NCI-H526 treated with DMSO at 0.1 percent for 48 hours (cell line): ENCODE measurements at regions not wholly inside any gene's neighbourhood (a gene's known extent, or its start where the extent isn't known, plus 50 kb on each side); places are given as distances from the start of the nearest gene placed in this dataset.
"Not testable (repeated sequence)": the region's sequence is repeated elsewhere in the genome, so short reads cannot be mapped to it uniquely, and the experiment has no call there.

Experiments
- DNase-seq: peaks from one replicate; lab custom pipeline; 2025; lab: John Stamatoyannopoulos, UW

DNA sequence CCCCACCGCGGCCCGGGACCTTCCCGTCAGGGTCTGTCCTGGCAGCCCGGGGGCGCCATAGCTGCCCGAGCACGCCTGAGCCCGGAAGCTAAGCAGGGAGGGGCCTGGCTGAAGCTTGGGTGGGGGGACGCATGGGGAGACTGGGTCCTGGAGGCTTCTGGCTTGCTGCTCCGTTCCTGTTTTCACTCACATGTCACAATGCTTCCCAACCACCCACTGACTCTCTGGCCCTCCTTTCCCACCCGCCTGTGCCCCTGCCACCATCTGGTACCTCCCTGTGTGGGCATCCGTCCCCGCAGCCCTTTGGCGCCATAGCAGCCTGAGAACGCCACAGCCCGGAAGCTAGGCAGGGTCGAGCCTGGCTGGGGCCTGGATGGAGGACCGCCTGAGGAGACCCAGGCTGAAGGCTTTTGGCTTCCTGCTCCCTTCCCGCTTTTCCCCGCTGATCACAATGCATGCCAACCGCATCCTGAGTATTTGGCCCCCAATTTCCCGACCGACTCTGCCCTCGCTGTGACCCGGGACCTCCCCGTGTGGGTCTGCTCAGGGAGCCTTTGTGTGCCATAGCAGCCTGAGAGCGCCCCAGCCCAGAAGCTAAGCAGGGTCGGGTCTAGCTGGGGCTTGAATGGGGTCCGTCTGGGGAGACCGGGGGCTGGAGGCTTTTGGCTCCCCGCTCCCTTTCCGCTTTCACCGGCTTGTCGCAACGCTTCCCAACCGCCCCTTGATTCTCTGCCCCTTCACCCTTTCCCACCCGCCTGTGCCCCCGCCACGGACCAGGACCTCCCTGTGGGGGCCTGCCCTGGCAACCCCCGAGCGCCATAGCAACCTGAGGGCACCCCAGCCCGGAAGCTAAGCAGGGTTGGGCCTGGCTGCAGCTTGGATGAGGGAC, 2290.1 kb downstream of the TP53TG3F start:
- no peak for DNase-seq

DNA sequence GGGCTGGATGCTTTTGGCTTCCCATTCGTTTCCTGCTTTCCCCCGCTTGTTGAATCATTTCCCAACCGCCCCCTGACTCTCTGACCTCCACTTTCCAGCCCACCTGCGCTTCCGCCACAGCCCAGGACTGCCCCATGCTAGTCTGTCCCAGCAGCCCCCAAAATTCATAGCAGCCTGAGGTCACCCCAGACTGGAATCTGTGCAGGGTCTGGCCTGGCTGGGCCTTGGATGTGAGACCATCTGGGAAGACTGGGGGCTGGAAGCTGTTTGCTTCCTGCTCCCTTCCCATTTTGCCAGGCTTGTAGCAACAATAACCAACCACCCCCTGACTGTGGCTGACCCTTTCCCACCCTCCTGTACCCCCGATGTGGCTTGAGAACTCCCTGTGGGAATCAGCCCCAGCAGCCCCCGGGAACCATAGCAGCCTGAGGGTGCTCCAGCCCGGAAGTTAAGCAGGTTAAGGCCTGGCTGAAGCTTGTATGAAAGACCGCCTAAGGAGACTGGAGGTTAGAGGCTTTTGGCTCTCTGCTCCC, 2290.8 kb downstream of the TP53TG3F start:
- DNase-seq = no peak

DNA sequence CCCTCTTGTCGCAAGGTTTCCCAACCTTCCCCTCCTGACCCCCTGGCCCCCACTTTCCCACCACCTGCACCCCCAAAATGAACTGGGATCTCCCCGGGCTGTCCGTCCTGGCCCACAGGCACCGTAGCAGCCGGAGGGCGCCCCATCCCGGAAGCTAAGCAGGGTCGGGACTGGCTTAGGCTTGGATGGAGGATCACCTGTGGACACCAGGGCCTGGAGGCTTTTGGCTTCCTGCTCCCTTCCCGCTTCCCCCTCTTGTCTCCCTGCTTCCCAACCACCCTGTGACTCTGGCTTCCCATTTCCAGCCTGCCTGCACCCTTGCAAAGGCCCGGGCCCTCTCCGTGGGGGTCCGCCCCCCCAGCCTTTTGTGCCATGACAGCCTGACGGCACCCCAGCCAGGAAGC, 2291.3 kb downstream of the TP53TG3F start:
- DNase-seq = no peak

DNA sequence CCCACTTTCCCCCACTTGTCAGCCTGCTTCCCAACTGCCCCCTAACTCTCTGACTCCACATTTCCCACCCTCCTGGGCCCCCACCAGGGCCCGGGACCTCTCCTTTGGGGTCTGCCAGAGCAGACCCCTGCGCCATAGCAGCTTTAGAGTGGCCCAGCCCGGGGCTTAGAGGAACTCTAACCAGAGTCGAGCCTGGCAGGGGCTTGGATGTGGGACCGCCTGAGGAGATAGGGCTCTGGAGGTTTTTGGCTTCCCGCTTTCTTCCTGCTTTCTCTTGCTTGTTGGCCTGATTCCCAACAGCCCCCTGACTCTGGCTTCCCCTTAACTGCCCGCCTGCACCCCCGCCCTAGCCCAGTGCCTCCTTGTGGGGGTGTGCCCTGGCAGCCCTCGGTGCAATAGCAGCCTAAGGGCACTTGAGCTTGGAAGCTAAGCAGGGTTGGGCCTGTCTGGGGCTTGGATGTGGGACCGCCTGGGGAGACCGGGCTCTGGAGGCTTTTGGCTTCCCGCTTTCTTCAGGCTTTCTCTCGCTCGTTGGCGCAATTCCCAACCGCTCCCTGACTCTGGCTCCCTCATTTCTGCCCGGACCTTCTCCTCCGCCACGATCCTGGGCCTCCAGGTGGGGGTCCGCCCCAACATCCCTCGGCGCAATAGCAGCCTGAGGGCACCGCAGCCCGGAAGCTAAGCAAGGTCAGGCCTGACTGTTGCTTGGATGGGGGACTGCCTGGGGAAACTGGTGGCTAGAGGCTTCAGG, 2292.0 kb downstream of the TP53TG3F start:
- no peak for DNase-seq

DNA sequence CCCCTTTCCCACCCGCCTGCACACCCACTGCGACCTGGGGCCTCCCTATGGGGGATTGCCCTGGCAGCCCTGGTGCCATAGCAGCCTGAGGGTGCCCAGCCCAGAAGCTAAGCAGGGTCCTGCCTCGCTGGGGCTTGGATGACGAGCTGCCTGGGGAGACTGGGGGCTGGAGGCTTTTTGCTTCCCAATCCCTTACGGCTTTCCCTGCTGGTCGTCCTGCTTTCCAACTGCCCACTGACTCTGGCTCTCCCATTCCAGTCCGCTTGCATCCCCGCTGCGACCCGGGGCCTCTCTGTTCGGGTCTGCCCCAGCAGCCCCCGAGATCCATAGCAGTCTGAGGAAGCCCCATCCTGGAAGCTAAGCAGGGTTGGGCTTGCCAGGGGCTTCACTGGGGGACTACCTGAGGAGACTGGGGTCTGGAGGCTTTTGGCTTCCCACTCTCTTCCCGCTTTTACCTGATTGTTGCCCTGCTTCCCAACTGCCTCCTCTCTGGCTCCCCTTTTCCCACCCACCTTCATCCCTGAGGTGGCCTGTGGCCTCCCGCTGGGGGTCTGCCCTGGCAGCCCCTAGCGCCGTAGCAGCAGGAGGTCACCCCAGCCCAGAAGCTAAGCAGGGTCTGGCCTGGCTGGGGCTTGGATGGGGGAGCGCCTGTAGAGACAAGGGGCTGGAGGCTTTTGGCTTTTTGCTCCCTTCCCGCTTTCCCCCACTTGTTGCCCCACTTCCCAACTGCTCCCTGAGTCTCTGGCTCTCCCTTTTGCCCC, 2292.8 kb downstream of the TP53TG3F start:
- no peak for DNase-seq

DNA sequence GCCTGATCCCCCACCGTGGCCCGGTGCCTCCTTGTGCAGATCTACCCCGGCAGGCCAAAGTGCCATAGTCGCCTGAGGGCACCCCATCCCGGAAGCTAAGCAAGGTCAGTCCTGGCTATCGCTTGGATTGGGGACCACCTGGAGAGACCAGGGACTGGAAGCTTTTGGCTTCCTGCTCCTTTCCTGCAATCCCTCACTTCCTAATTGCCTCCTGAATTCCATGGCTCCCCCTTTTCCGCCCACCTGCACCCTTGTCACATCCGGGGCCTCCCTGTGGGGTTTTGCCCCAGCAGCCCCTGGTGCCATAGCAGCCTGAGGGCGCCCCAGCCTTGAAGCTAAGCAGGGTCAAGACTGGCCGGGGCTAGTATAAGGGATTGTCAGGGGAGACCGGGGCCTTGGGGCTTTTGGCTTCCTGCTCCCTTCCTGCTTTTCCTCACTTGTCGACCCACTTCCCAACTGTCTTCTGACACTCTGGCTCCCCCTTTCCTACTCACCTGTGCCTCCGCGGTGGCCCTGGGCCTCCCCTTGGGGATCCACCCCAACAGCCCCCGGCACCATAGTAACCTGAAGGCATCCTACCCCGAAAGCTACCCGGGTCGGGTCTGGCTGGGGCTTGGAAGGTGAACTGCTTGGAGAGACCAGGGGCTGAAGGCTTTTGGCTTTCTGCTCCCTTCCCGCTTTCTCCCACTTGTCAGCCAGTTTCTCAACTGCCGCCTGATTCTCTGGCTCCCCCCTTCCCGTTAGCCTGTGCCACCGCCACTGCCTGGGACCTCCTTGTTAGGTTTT, 2293.6 kb downstream of the TP53TG3F start:
- no peak for DNase-seq

DNA sequence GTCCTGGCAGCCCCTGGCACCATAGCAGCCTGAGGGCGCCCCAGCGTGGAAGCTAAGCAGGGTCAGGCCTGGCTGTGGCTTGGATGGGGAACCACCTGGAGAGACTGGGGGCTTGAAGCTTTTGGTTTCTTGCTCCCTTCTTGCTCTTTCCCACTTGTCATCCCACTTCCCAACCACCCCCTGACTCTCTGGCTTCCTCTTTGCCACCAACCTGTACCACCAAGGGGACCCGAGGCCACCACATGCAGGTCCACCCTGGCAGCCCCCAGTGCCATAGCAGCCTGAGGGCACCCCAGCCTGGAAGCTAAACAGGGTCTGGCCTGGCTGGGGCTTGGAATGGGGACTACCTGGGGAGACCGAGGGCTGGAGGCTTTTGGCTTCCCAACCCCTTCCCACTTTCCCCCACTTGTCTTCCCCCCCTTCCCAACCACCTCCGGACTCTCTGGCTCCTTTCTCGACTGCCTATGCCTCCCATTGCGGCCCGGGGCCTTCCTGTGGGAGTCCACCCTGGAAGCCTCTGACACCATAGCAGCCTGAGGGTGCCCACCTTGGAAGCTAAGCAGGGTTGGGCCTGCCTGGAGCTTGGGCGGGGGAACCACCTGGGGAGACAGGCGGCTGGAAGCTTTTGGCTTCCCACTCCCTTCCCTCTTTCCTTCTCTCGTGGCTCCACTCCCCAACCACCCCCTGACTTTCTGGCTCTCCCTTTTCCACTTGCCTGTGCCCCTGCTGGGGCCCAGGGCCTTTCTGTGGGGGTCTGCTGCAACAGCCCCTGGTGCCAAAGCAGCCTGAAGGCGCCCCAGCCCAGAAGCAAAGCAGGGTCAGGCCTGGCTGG, 2294.4 kb downstream of the TP53TG3F start:
- DNase-seq = no peak

DNA sequence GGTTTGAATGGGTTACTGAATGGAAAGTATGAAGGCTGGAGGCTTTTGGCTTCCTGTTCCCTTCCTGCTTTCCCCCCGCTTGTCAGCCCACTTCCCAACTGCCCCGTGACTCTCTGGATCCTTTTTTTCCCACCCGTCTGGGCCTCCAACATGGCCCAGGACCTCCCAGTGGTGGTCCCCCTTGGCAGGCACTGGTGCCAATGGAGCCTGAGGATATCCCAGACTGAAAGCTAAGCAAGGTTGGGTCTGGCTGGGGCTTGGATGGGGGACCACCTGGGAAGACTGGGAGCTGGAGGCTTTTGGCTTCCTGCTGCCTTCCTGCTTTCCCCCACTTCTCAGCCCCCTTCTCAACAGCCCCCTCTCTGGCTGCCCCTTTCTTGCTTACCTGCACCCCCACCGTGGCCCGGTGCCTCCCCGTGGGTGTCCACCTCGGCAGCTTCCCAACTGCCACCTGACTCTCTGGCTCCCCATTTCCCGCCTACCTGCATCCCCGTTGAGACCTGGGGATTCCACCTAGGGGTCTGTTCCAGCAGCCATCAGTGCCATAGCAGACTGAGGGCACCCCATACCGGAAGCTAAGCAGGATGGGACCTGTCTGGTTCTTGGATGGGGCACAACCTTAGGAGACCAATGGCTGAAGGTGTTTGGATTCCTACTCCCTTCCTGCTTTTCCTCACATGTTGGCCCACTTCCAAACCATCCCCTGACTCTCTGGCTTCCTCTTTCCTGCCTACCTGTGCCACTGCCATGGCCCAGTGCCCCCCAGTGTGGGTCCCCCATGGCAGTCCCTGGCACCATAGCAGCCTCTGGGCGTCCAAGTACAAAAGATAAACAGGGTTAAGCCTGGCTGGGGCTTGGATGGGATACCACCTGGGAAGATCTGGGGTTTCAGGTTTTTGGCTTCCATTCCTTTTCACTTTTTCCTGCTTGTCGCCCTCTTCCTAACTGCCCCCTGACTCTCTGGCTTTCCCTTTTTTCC, 2295.3 kb downstream of the TP53TG3F start:
- DNase-seq = no peak

DNA sequence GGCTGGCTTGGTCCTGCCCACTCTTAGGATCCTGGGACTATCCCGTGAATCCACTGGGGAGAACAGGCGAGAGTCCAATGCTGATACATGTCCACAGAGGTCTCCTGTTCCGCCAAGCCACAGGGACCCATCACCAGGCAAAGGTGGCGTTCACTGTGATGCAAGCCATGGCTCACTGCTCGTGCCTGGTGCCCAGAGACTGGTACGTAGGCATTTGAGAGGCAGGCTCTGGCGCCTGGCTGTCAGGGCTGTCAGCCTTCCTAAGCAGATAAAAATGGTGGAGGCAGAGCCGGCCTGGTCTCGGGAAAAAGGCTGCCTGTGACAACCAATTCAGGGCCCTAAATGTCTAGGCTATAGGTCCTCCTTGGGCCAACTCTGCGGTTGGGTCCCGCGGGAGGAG, 2329.0 kb downstream of the TP53TG3F start:
- no peak for DNase-seq

DNA sequence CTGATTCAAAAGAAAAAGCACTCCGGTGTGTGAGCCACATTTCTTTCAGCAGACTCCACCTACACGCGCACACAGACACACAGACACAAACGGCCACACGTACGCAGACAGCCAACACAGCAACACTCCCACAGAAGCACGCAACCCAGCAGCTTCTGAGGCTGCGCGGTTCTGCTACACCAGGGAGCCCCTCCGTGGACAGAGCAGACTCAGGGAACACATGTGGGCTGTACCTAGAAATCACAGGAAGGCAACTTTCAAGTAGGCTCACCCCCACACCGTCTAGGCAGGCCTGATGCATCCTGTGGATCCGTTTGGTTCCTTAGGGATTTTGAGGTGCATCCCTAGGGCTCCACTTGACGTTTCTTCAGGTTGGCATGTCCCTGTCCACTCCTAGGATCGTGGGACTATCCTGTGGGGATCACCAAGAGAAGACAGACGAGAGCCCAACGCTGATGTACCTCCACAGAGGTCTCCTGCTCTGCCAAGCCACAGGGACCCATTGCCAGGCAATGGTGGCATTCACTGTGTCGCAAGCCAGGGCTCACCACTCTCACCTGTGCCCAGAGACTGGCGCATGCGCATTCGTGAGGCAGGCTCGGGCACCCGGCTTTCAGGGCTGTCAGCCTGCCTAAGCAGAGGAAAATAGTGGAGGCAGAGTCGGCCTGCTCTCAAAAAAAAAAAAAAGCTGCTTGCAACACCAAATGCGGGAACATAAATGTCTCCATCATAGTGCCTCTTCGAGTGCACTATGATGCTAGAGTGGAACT, 2333.3 kb downstream of the TP53TG3F start:
- DNase-seq = no peak

DNA sequence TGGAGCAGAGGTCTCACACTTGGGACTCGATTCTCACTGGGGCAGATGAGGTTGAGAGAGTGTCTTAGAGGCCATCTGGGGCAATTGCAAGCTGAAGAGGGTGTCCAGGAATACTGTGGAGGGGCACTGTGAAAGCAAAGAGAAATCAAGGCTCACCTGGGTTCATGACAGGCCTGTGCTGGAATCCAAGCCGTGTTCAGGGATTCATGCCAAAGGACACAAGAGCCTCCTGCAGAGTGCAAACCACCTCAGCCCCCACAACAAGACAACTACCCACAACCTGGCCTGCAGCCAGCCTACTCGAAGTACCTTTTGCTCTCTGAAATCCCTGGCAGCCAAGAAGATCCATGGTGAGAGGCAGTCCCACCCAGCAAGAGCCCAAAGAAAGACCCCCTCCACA, 2334.2 kb downstream of the TP53TG3F start:
- no peak for DNase-seq

DNA sequence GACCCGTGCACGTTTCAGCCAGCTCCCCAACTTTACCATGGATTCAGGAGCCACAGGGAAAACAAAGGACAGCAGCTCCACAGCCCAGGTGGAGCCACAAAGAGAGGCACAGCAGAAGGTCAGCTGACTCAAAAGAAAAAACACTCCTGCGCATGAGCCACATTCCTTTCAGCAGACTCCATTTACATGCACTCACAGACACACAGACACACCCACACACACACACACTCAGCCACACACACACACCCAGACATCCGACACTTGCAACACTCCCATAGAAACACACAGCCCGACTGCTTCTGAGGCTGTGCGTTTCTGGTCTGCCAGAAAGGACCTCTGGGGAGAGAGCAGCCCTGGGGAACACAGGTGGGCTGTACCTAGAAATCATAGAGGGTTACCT, 2335.5 kb downstream of the TP53TG3F start:
- DNase-seq = peak; percentile 1

DNA sequence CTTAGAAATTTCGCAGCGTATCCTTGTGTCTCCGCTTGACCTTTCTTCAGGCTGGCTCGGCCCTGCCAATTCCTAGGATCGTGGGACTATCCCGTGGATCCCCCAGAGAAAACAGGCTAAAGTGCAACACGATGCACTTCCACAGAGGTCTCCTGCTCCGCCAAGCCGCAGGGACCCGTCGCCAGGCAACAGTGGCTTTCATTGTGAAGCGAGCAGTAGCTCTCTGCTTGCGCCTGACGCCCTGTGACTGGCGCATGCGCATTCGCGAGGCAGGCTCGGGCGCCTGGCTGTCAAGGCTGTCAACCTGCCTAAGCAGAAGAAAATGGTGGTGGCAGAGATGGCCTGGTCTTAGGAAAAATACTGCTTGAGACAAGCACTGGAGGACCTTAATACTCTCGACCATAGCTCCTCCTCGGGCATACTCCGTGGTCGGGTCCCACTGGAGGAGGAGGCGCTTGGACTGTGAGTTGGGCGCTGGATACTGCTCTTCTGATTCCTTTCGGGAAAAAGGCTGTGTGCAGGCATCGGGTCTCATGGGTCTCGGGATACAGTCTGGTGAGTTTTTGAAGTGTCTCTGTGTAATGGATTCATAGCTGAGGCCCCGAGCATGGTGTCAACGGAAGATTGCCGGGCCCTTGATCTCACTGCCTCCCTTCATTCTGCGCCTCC, 2336.1 kb downstream of the TP53TG3F start:
- DNase-seq = peak; percentile 40

DNA sequence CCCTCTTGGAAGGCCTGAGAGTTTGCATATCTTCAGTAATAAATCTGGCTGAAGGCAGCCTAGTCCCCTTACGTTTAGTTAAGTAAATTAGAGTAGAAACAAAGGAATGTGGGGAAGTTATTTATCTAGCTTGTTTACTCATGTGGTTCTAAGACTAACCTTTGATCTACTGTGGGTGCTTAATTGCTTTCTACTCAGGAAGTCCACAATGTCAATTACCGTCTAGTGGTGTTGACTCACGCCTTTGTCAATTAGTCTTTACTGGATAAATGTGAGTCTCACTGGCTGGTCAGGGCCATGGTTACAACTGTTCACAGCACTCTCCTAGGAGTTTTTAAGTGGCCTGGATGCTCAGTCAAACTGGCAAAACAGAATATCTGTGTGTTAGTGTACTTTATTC, 2338.4 kb downstream of the TP53TG3F start:
- peak; percentile 0 for DNase-seq

DNA sequence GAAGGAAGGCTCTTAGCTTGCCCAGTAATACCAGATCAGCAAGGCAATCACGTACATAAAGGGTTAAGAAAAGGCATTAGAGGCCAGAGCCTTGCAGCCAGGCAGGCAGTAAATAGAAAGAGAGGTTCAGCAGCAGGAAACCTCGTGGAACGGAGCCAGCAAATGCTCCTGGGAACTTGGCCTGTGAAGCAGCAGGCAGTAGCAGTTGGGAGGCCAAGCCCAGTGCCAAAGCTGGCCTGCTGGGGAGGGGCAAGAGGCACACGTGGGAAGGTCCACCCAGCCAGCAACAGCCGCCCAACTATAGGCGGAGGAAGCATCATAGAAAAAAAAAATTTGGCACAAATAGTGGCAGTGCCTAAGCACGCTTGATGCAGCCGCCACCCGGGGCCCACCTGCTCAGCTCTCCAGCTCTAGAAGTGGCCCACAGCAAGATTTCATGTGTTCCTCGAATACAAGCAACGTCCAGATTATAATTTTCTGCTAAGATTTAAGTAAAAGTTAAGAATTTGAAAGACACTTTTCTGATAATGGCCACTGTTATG, 2339.5 kb downstream of the TP53TG3F start:
- DNase-seq = no peak

DNA sequence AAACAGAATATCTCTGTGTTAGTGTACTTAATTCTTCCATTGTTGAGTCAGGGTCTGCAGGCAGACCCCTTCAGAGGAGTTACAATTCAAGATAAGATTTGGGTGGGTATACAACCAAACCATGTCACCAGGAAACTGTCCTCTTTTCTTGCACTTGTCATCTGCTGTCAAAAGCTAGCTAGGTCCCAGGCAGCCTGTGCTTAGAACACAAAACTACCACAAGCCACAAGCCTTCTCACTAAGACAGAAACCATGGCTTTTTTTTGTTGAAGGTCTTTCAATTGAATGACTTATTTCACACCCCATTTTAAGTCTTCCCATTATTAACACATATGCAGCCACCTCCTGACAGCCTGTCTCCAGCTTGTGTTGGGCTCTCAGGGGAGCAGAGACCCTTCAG, 2345.1 kb downstream of the TP53TG3F start:
- DNase-seq = not testable (repeated sequence)

DNA sequence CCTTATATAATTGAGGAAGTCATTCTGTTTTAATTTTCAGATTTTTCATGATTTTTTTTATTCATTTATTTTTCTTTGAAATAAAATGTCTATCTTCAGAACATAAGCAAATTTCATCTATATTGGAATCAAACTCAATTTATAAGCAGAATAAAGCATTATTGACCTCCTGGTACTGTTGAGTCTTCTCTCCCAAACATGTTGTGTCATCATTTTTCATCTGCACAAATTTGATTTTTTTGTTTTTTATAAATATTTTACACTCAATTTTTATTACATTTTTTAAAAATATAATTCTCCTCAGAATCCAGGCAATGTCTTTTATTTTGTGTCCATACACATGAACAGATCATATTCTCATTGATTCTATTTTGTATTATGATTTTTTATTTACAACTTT, 2363.9 kb downstream of the TP53TG3F start:
- no peak for DNase-seq

DNA sequence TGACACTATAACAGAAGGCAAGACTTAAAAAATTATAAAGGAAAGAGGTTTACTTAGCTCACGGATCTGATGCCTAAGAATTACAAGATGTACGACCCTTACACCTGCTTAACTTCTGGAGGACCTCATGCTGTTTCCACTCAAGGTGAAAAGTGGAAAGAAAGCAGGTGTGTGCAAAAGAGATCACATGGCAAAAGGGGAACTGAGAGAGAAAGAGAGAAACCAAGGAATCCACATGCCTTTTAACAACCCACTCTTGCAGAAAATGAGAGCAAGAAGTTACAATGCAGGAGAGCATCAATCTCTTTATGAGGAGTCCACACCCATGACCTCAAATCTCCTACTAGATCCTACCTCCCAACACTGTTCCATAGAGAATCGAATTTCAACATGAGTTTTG, 2382.2 kb downstream of the TP53TG3F start:
- no peak for DNase-seq
